ENCODE measurements at regions not wholly inside any gene's neighbourhood (a gene's known extent, or its start where the extent isn't known, plus 50 kb on each side); places are given as distances from the start of the nearest gene placed in this dataset.
A peak's percentile ranks its signal among the peaks of the same experiment; 100 is the strongest.

- no peak for DNase-seq (ENCODE audit: low spot score)
Measured at GRCh38 chr10:27451054-27451453, 53.0 kb upstream of the RAB18 start.

- no peak for DNase-seq (ENCODE audit: low spot score)
Measured at GRCh38 chr10:27450225-27450624, 53.9 kb upstream of the RAB18 start.

GRCh38 chr10:27449571-27449970, 54.5 kb upstream of the RAB18 start:
- no peak for DNase-seq (ENCODE audit: low spot score)

GRCh38 chr10:27448921-27449320, 55.2 kb upstream of the RAB18 start:
- no peak for DNase-seq (ENCODE audit: low spot score)

GRCh38 chr10:27447540-27447939, 56.6 kb upstream of the RAB18 start:
- no peak for DNase-seq (ENCODE audit: low spot score)

GRCh38 chr10:27446091-27446918, 57.8 kb upstream of the RAB18 start:
- peak; percentile 61 for DNase-seq (ENCODE audit: low spot score)

- no peak for DNase-seq (ENCODE audit: low spot score)
Measured at GRCh38 chr10:27445070-27445469, 59.0 kb upstream of the RAB18 start.

- no peak for DNase-seq (ENCODE audit: low spot score)
Measured at GRCh38 chr10:27440478-27440877, 63.6 kb upstream of the RAB18 start.

GRCh38 chr10:27440021-27440420, 64.1 kb upstream of the RAB18 start:
- DNase-seq (ENCODE audit: low spot score): no peak

GRCh38 chr10:27439101-27439500, 65.0 kb upstream of the RAB18 start:
- no peak for DNase-seq (ENCODE audit: low spot score)

GRCh38 chr10:27437775-27438174, 66.3 kb upstream of the RAB18 start:
- no peak for DNase-seq (ENCODE audit: low spot score)

- DNase-seq (ENCODE audit: low spot score): no peak
Measured at GRCh38 chr10:27436710-27437109, 67.4 kb upstream of the RAB18 start.

GRCh38 chr10:27433976-27434375, 70.1 kb upstream of the RAB18 start:
- DNase-seq (ENCODE audit: low spot score): no peak

- DNase-seq (ENCODE audit: low spot score): no peak
Measured at GRCh38 chr10:27426948-27427467, 77.1 kb upstream of the RAB18 start.

- no peak for DNase-seq (ENCODE audit: low spot score)
Measured at GRCh38 chr10:27413831-27414348, 90.2 kb upstream of the RAB18 start.

GRCh38 chr10:27413387-27413786, 90.7 kb upstream of the RAB18 start:
- no peak for DNase-seq (ENCODE audit: low spot score)

- DNase-seq (ENCODE audit: low spot score): no peak
Measured at GRCh38 chr10:27410153-27410552, 94.0 kb upstream of the RAB18 start.

GRCh38 chr10:27407271-27407670, 96.8 kb upstream of the RAB18 start:
- no peak for DNase-seq (ENCODE audit: low spot score)

- DNase-seq (ENCODE audit: low spot score): no peak
Measured at GRCh38 chr10:27399871-27400270, 104.2 kb upstream of the RAB18 start.

- DNase-seq (ENCODE audit: low spot score): no peak
Measured at GRCh38 chr10:27393961-27394360, 110.1 kb upstream of the RAB18 start.

GRCh38 chr10:27392606-27393005, 111.5 kb upstream of the RAB18 start:
- DNase-seq (ENCODE audit: low spot score): no peak

GRCh38 chr10:27391916-27392315, 112.2 kb upstream of the RAB18 start:
- no peak for DNase-seq (ENCODE audit: low spot score)

GRCh38 chr10:27391325-27391724, 112.8 kb upstream of the RAB18 start:
- DNase-seq (ENCODE audit: low spot score): no peak

- no peak for DNase-seq (ENCODE audit: low spot score)
Measured at GRCh38 chr10:27390681-27391080, 113.4 kb upstream of the RAB18 start.

Measured in cerebellar cortex (tissue), 1 donor.